ENCODE measurements at regions not wholly inside any gene's neighbourhood (a gene's known extent, or its start where the extent isn't known, plus 50 kb on each side); places are given as distances from the start of the nearest gene placed in this dataset.

- no TSS peak for BruUV-seq (replicated peaks)
- intact Hi-C loops (cut with micrococcal nuclease; ENCODE audit: unreplicated experiment) = loop anchor here (10.0 kb wide), 1 partner anchor 377 kb away; no protein-coding TSS in a partner anchor
Measured at GRCh38 chr6:165728216-165728615, 65.2 kb upstream of the PDE10A start.

GRCh38 chr6:165726965-165727381 lies 63.9 kb upstream of the PDE10A start:
- intact Hi-C loops (cut with micrococcal nuclease; ENCODE audit: unreplicated experiment) = loop anchor here (10.0 kb wide), 1 partner anchor 378 kb away; no protein-coding TSS in a partner anchor
- CTCF ChIA-PET = no interaction called here
- in situ Hi-C loops (cut with HindIII; ENCODE audit: low pct_unique_long_range_greater_than_20kb, low sequenced_read_pairs) = no loop called here
- no peak for DNase-seq (ENCODE audit: low read depth, low spot score)
- Histone ChIP-seq H3K27ac (ENCODE audit: low read length) (no peak overlapping the region), H3K27me3 (ENCODE audit: control insufficient read depth, insufficient read depth, low read length) (no peaks in the 10 kb centered on the region), H3K9me3 (ENCODE audit: control insufficient read depth, insufficient read depth, low read depth, low read length) (no peaks in the 10 kb centered on the region), H3K4me3 (ENCODE audit: low read depth in 2 of 2, low read length in 2 of 2) (no peak overlapping the region), H3K4me1 (ENCODE audit: control insufficient read depth, insufficient read depth, low read length) (no peaks in the 10 kb centered on the region), H3K36me3 (ENCODE audit: control insufficient read depth, insufficient read depth, low read length) (no peaks in the 10 kb centered on the region)
- no peak for TF ChIP-seq TCF7L2 (IDR thresholded peaks at IDR 0.05; ENCODE audit: low read depth, low read length)
- no peak for TF ChIP-seq CTCF (IDR thresholded peaks at IDR 0.05)
- no peak for TF ChIP-seq REST (IDR thresholded peaks at IDR 0.05; ENCODE audit: insufficient read depth in 1 of 2, low read depth in 2 of 2, low read length in 1 of 2)
- no peak for TF ChIP-seq SIN3A (IDR thresholded peaks at IDR 0.05; ENCODE audit: borderline replicate concordance, insufficient read depth, low read depth, low read length)
- no peak for TF ChIP-seq POLR2AphosphoS5 (IDR thresholded peaks at IDR 0.05; ENCODE audit: low read depth, low read length)
- BruUV-seq (replicated peaks) = no TSS peak
- peak; percentile 35; the same call in 1 of the 2 replicates for ATAC-seq
- POLR2A ChIA-PET = no interaction called here

More at GRCh38 chr6:165728216-165728615, 65.2 kb upstream of the PDE10A start:
- Histone ChIP-seq H3K27me3 (ENCODE audit: control insufficient read depth, insufficient read depth, low read length) (no peaks in the 10 kb centered on the region), H3K27ac (ENCODE audit: low read length) (no peak overlapping the region), H3K9me3 (ENCODE audit: control insufficient read depth, insufficient read depth, low read depth, low read length) (no peaks in the 10 kb centered on the region), H3K36me3 (ENCODE audit: control insufficient read depth, insufficient read depth, low read length) (no peaks in the 10 kb centered on the region), H3K4me3 (ENCODE audit: low read depth in 2 of 2, low read length in 2 of 2) (no peak overlapping the region), H3K4me1 (ENCODE audit: control insufficient read depth, insufficient read depth, low read length) (no peaks in the 10 kb centered on the region)
- DNase-seq (ENCODE audit: low read depth, low spot score) (no peak), ATAC-seq (no peak)
- in situ Hi-C loops (cut with HindIII; ENCODE audit: low pct_unique_long_range_greater_than_20kb, low sequenced_read_pairs) = no loop called here
- ChIA-PET POLR2A (no interaction called here), CTCF (no interaction called here)
- TF ChIP-seq SIN3A (IDR thresholded peaks at IDR 0.05; ENCODE audit: borderline replicate concordance, insufficient read depth, low read depth, low read length) (no peak), POLR2AphosphoS5 (IDR thresholded peaks at IDR 0.05; ENCODE audit: low read depth, low read length) (no peak), TCF7L2 (IDR thresholded peaks at IDR 0.05; ENCODE audit: low read depth, low read length) (no peak)

- BruUV-seq (replicated peaks) = no TSS peak
- TF ChIP-seq POLR2AphosphoS5 (IDR thresholded peaks at IDR 0.05; ENCODE audit: low read depth, low read length) (no peak), CTCF (IDR thresholded peaks at IDR 0.05) (no peak), TCF7L2 (IDR thresholded peaks at IDR 0.05; ENCODE audit: low read depth, low read length) (no peak)
- ATAC-seq (no peak), DNase-seq (ENCODE audit: low read depth, low spot score) (no peak)
- intact Hi-C loops (cut with micrococcal nuclease; ENCODE audit: unreplicated experiment) = loop anchor here (10.0 kb wide), 1 partner anchor 378 kb away; no protein-coding TSS in a partner anchor
- H3K4me1 ChIP-seq (ENCODE audit: control insufficient read depth, insufficient read depth, low read length) = no peaks in the 10 kb centered on the region
- H3K27ac ChIP-seq (ENCODE audit: low read length) = no peak overlapping the region
- H3K27me3 ChIP-seq (ENCODE audit: control insufficient read depth, insufficient read depth, low read length) = no peaks in the 10 kb centered on the region
- POLR2A ChIA-PET = no interaction called here
- no peaks in the 10 kb centered on the region for H3K9me3 ChIP-seq (ENCODE audit: control insufficient read depth, insufficient read depth, low read depth, low read length)
- in situ Hi-C loops (cut with HindIII; ENCODE audit: low pct_unique_long_range_greater_than_20kb, low sequenced_read_pairs) = no loop called here
- CTCF ChIA-PET = interaction anchor here (0.7 kb wide), 1 partner anchor 61 kb away, joined by 3 read pairs; no protein-coding TSS in a partner anchor
- H3K36me3 ChIP-seq (ENCODE audit: control insufficient read depth, insufficient read depth, low read length) = no peaks in the 10 kb centered on the region
- no peak overlapping the region for H3K4me3 ChIP-seq (ENCODE audit: low read depth in 2 of 2, low read length in 2 of 2)
Measured at GRCh38 chr6:165726290-165726875, 63.3 kb upstream of the PDE10A start.

Data from Panc1 (cell line).